Activated CD4-positive, alpha-beta memory T cell treated with anti-CD3 and anti-CD28 coated beads for 36 hours (primary cell): ENCODE measurements at regions not wholly inside any gene's neighbourhood (a gene's known extent, or its start where the extent isn't known, plus 50 kb on each side); places are given as distances from the start of the nearest gene placed in this dataset.
"Not testable (repeated sequence)": the region's sequence is repeated elsewhere in the genome, so short reads cannot be mapped to it uniquely, and the experiment has no call there.

ENCODE experiments used
- CTCF ChIA-PET: fragments of 350-600 bp; sonication (Branson Sonifier 250); formaldehyde crosslinking; loops from one replicate; lab custom pipeline; 2021; ENCODE audit warnings: antibody characterized with exemption, inconsistent platforms; lab: Charles Lee
- POLR2A ChIA-PET: fragments of 350-600 bp; sonication (Branson Sonifier 250); formaldehyde crosslinking; loops from one replicate; lab custom pipeline; 2021; ENCODE audit warnings: antibody characterized with exemption; lab: Charles Lee
- DNase-seq: peaks from one replicate; pipeline ENCODE4 v3.0.0-alpha.2; 2020
- H3K27ac Mint-ChIP-seq: one replicate; pipeline ENCODE4 v1.8.0; 2021; ENCODE audit warnings: mixed read lengths
- H3K27me3 Mint-ChIP-seq: one replicate; pipeline ENCODE4 v1.8.0; 2021; ENCODE audit warnings: mixed read lengths
- H3K36me3 Mint-ChIP-seq: one replicate; pipeline ENCODE4 v1.8.0; 2021; ENCODE audit warnings: mixed read lengths
- H3K4me1 Mint-ChIP-seq: one replicate; pipeline ENCODE4 v1.8.0; 2021; ENCODE audit warnings: low read depth, mixed read lengths
- H3K4me3 Mint-ChIP-seq: one replicate; pipeline ENCODE4 v1.8.0; 2021; ENCODE audit warnings: mild to moderate bottlenecking, mixed read lengths
- H3K9me3 Mint-ChIP-seq: one replicate; pipeline ENCODE4 v1.8.0; 2021; ENCODE audit warnings: mixed read lengths
- intact Hi-C: fragments of 100-400 bp; cut with micrococcal nuclease; formaldehyde crosslinking; loops from one replicate; pipeline ENCODE4 v1.15.1; 2023

- Mint-ChIP-seq H3K4me1 (no peaks in the 10 kb centered on the region), H3K36me3 (no peaks in the 10 kb centered on the region), H3K27ac (no peak overlapping the region), H3K9me3 (peaks cover 17% of the 10 kb centered on the region), H3K4me3 (no peak overlapping the region), H3K27me3 (no peaks in the 10 kb centered on the region)
- intact Hi-C loops = no loop called here
- ChIA-PET CTCF (no interaction called here), POLR2A (no interaction called here)
- DNase-seq = no peak
Observed at GRCh38 chr12:17918013-17918412, 172.0 kb downstream of the RERGL start.

- intact Hi-C loops = no loop called here
Observed at GRCh38 chr12:17884581-17884980, 205.4 kb downstream of the RERGL start.

DNA sequence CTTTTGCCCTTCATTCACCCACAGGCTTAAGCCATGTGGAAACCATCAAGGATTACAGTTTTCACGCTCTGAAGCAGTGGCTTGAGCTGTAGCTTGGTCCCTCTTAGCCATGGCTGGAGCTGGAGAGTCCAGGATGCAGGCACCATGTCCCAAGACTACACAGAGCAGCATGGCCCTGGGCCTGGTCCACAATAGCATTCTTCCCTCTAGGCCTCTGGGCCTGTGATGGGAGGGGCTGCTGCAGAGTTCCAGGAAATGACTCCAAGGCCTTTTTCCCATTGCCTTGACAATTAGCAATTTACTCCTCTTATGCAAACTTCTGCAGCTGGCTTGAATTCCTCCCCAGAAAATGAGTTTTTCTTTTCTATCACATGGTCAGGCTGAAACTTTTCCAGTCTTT is 211.3 kb downstream of the RERGL start:
- H3K4me1 Mint-ChIP-seq = no peaks in the 10 kb centered on the region
- H3K27me3 Mint-ChIP-seq = no peaks in the 10 kb centered on the region
- no peak overlapping the region for H3K4me3 Mint-ChIP-seq
- no peak overlapping the region for H3K27ac Mint-ChIP-seq
- CTCF ChIA-PET = no interaction called here
- no peak for DNase-seq
- no peaks in the 10 kb centered on the region for H3K36me3 Mint-ChIP-seq
- POLR2A ChIA-PET = no interaction called here
- intact Hi-C loops = no loop called here
- peaks cover 32% of the 10 kb centered on the region for H3K9me3 Mint-ChIP-seq

More at GRCh38 chr12:17884581-17884980, 205.4 kb downstream of the RERGL start:
- Mint-ChIP-seq H3K4me3 (no peak overlapping the region), H3K27me3 (no peaks in the 10 kb centered on the region), H3K27ac (no peak overlapping the region), H3K9me3 (peaks cover 22% of the 10 kb centered on the region), H3K36me3 (no peaks in the 10 kb centered on the region), H3K4me1 (no peaks in the 10 kb centered on the region)
- CTCF ChIA-PET = no interaction called here
- no peak for DNase-seq
- POLR2A ChIA-PET = no interaction called here

DNA sequence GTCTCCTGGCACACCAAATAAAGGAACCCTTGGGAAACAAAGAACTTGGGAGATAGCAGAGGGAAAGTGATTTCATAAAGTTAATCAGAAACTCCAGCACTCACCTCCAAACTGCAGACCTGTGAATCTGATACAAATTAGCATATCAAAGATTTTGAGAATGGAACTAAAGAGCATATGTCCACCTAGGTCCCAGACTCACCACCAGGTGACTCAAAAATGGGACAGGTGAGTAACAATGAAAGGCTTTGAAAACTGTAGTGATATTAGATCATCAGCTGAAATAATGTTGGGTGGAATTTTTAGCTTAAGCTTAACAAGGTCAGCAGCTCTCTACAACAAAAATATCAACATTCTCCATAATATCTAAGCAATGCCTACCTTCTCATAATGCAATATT is 214.8 kb downstream of the RERGL start:
- Mint-ChIP-seq H3K9me3 (peaks cover 32% of the 10 kb centered on the region), H3K27me3 (no peaks in the 10 kb centered on the region), H3K36me3 (no peaks in the 10 kb centered on the region), H3K4me1 (no peaks in the 10 kb centered on the region), H3K27ac (no peak overlapping the region), H3K4me3 (no peak overlapping the region)
- CTCF ChIA-PET = no interaction called here
- POLR2A ChIA-PET = no interaction called here
- intact Hi-C loops = no loop called here
- DNase-seq = no peak

DNA sequence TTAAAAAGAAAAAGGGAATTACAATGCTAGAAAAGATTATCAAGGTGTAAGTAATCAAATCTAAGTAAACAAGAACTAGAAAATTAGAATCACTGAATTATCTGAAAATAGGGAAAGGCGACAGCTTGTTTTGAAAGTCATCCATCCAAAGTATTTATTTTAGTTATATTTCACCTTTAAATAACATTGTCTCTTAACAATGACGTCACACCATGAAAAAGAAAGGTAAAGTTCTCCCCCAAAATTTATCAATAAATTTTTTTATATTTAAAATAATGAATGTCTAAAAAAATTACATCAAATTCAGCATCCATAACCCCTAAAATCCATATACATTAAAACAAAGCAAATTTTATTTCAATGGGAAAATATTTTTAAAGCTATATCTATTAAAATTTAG is 223.2 kb downstream of the RERGL start:
- POLR2A ChIA-PET = no interaction called here
- H3K9me3 Mint-ChIP-seq = peaks cover 29% of the 10 kb centered on the region
- H3K36me3 Mint-ChIP-seq = no peaks in the 10 kb centered on the region
- no peaks in the 10 kb centered on the region for H3K4me1 Mint-ChIP-seq
- CTCF ChIA-PET = interaction anchor here (0.7 kb wide), 1 partner anchor 218 kb away, joined by 3 read pairs; no protein-coding TSS in a partner anchor
- no peaks in the 10 kb centered on the region for H3K27me3 Mint-ChIP-seq
- intact Hi-C loops = no loop called here
- H3K4me3 Mint-ChIP-seq = no peak overlapping the region
- no peak overlapping the region for H3K27ac Mint-ChIP-seq
- DNase-seq = no peak

DNA sequence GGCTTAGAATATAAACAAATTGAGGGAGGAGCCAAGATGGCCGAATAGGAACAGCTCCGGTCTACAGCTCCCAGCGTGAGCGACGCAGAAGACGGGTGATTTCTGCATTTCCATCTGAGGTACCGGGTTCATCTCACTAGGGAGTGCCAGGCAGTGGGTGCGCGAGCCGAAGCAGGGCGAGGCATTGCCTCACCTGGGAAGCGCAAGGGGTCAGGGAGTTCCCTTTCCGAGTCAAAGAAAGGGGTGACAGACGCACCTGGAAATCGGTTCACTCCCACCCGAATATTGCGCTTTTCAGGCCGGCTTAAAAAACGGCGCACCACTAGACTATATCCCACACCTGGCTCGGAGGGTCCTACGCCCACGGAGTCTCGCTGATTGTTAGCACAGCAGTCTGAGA is 234.4 kb downstream of the RERGL start:
- peaks cover 11% of the 10 kb centered on the region for H3K9me3 Mint-ChIP-seq
- H3K4me3 Mint-ChIP-seq, H3K36me3 Mint-ChIP-seq, H3K27me3 Mint-ChIP-seq, CTCF ChIA-PET, DNase-seq, H3K27ac Mint-ChIP-seq, H3K4me1 Mint-ChIP-seq, POLR2A ChIA-PET: not testable (repeated sequence)
- intact Hi-C loops = loop anchor here (2.0 kb wide), 1 partner anchor 89 kb away; no protein-coding TSS in a partner anchor

GRCh38 chr12:17853054-17853453 is 236.9 kb downstream of the RERGL start:
- Mint-ChIP-seq H3K27me3 (no peaks in the 10 kb centered on the region), H3K36me3 (no peaks in the 10 kb centered on the region), H3K4me3 (no peak overlapping the region), H3K9me3 (peaks cover 14% of the 10 kb centered on the region), H3K4me1 (no peaks in the 10 kb centered on the region), H3K27ac (no peak overlapping the region)
- ChIA-PET POLR2A (no interaction called here), CTCF (no interaction called here)
- no peak for DNase-seq
- intact Hi-C loops = no loop called here

DNA sequence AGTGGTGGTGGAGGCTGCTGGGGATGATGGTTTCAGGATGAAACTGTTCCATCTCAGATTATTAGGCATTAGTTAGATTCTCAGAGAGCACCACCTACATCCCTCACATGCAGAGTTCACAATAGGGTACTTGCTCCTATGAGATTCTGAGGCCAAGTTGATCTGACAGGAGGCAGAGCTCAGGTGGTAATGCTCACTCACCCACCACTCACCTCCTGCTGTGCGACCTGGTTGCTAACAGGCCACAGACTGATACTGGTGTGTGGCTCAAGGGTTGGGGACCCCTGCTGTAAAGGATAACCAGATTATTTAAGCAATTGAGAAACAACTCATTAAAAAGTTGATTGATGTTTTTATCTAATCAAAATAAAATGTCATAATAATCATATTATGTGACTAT is 248.5 kb downstream of the RERGL start:
- POLR2A ChIA-PET = no interaction called here
- H3K27ac Mint-ChIP-seq = no peak overlapping the region
- no peaks in the 10 kb centered on the region for H3K36me3 Mint-ChIP-seq
- H3K9me3 Mint-ChIP-seq = peaks cover 17% of the 10 kb centered on the region
- no peak overlapping the region for H3K4me3 Mint-ChIP-seq
- H3K4me1 Mint-ChIP-seq = no peaks in the 10 kb centered on the region
- CTCF ChIA-PET = no interaction called here
- intact Hi-C loops = no loop called here
- no peaks in the 10 kb centered on the region for H3K27me3 Mint-ChIP-seq
- DNase-seq = no peak

DNA sequence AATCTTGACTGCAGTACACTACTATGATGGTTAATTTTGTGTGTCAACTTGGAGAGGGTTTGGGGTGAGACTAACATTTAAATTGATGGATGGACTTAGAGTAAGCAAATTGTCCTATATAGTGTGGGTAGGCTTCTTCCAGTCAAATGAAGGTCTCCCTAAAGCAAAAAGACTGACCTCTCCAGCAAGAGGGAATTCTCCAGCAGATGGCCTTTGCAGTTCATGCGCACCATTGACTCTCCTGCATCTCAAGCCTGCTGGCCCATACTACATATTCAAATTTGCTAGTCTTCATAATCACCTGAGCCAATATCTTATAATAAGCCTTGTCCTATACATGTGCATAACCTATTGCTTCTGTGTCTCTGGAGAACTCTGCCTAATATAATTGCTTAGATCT is 260.2 kb downstream of the RERGL start:
- CTCF ChIA-PET = no interaction called here
- H3K9me3 Mint-ChIP-seq = peaks cover 5% of the 10 kb centered on the region
- no peak overlapping the region for H3K4me3 Mint-ChIP-seq
- POLR2A ChIA-PET = no interaction called here
- H3K4me1 Mint-ChIP-seq = no peaks in the 10 kb centered on the region
- no peaks in the 10 kb centered on the region for H3K36me3 Mint-ChIP-seq
- intact Hi-C loops = no loop called here
- no peak for DNase-seq
- H3K27ac Mint-ChIP-seq = no peak overlapping the region
- H3K27me3 Mint-ChIP-seq = no peaks in the 10 kb centered on the region

- Mint-ChIP-seq H3K27me3 (no peaks in the 10 kb centered on the region), H3K9me3 (peaks cover 34% of the 10 kb centered on the region), H3K4me3 (no peak overlapping the region), H3K4me1 (no peaks in the 10 kb centered on the region), H3K27ac (no peak overlapping the region), H3K36me3 (no peaks in the 10 kb centered on the region)
- ChIA-PET POLR2A (no interaction called here), CTCF (no interaction called here)
- no peak for DNase-seq
- intact Hi-C loops = no loop called here
Observed at GRCh38 chr12:17818931-17819330, 271.1 kb downstream of the RERGL start.

DNA sequence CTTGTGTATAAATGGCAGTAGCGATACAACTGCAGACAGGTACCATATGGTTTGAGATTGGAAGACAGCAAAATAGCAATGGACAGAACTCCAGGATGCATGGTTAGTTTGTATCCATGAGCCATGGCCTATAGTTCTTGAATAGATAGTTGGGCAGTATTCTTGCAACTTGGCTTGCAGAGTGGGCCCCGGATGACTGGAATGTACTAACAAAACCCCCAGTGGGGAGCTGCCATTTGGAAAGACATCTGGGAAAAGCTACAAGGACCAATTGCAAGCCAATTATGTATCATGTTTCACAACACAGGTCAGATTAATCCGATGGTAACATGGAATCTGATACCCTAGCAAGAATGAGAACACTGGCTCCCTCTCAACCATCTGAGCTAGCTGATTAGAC is 279.6 kb downstream of the RERGL start:
- ChIA-PET POLR2A (no interaction called here), CTCF (no interaction called here)
- no peak overlapping the region for H3K4me3 Mint-ChIP-seq
- no peaks in the 10 kb centered on the region for H3K4me1 Mint-ChIP-seq
- H3K27ac Mint-ChIP-seq = no peak overlapping the region
- no peak for DNase-seq
- H3K36me3 Mint-ChIP-seq = no peaks in the 10 kb centered on the region
- H3K27me3 Mint-ChIP-seq = no peaks in the 10 kb centered on the region
- H3K9me3 Mint-ChIP-seq = peaks cover 44% of the 10 kb centered on the region
- intact Hi-C loops = no loop called here

- DNase-seq = no peak
- peaks cover 32% of the 10 kb centered on the region for H3K9me3 Mint-ChIP-seq
- intact Hi-C loops = no loop called here
- no peak overlapping the region for H3K27ac Mint-ChIP-seq
- H3K36me3 Mint-ChIP-seq = no peaks in the 10 kb centered on the region
- no peak overlapping the region for H3K4me3 Mint-ChIP-seq
- H3K4me1 Mint-ChIP-seq = no peaks in the 10 kb centered on the region
- POLR2A ChIA-PET = no interaction called here
- no peaks in the 10 kb centered on the region for H3K27me3 Mint-ChIP-seq
- CTCF ChIA-PET = no interaction called here
Observed at GRCh38 chr12:17809206-17809605, 280.8 kb downstream of the RERGL start.

- ChIA-PET CTCF (no interaction called here), POLR2A (no interaction called here)
- H3K27me3 Mint-ChIP-seq = no peaks in the 10 kb centered on the region
- H3K9me3 Mint-ChIP-seq = peaks cover 30% of the 10 kb centered on the region
- no peak overlapping the region for H3K27ac Mint-ChIP-seq
- DNase-seq = no peak
- no peak overlapping the region for H3K4me3 Mint-ChIP-seq
- no peaks in the 10 kb centered on the region for H3K4me1 Mint-ChIP-seq
- no peaks in the 10 kb centered on the region for H3K36me3 Mint-ChIP-seq
- intact Hi-C loops = no loop called here
Observed at GRCh38 chr12:17802657-17803641, 287.0 kb downstream of the RERGL start.
